Esophagus squamous epithelium (tissue), 5 donors: ENCODE measurements at regions not wholly inside any gene's neighbourhood (a gene's known extent, or its start where the extent isn't known, plus 50 kb on each side); places are given as distances from the start of the nearest gene placed in this dataset.

Experiments
- DNase-seq: peaks from one replicate; lab custom pipeline; 2025; lab: John Stamatoyannopoulos, UW
- H3K27ac ChIP-seq, 4 donors: fragments of 200-600 bp; sonication (generic); one replicate each; pipeline ENCODE4 v1.5.1; 2016 to 2019; ENCODE audit warnings: mild to moderate bottlenecking in 1 of 4
- H3K27me3 ChIP-seq, 4 donors: fragments of 200-600 bp; sonication (generic); 1 replicate in 3 of 4; 2 replicates in 1 of 4; pipeline versions ENCODE4 v1.5.1 to v1.6.0; 2017 to 2021; ENCODE audit warnings: antibody characterized with exemption in 1 of 4
- H3K36me3 ChIP-seq, 3 donors: fragments of 200-600 bp; sonication (generic); one replicate each; pipeline ENCODE4 v1.5.1; 2016 to 2019
- H3K4me1 ChIP-seq, 3 donors: fragments of 200-600 bp; sonication (generic); one replicate each; pipeline ENCODE4 v1.5.1; 2017 to 2019
- H3K4me3 ChIP-seq, 4 donors: fragments of 200-600 bp; sonication (generic); 1 replicate in 3 of 4; 2 replicates in 1 of 4; pipeline ENCODE4 v1.5.1; 2016 to 2019; ENCODE audit warnings: mild to moderate bottlenecking in 2 of 4, moderate library complexity in 1 of 4
- H3K9me3 ChIP-seq, 3 donors: fragments of 200-600 bp; sonication (generic); one replicate each; pipeline ENCODE4 v1.5.1; 2016 to 2019
- POLR2A ChIP-seq, 4 donors: fragments of 450-650 bp; IDR thresholded peaks; one replicate each; pipeline ENCODE4 v1.6.1; 2017; ENCODE audit warnings: antibody characterized with exemption in 4 of 4, mild to moderate bottlenecking in 4 of 4, moderate library complexity in 3 of 4
- WGBS, 2 donors: methylation state at CpG; one replicate each; pipeline ENCODE4 v1.1.5; 2018; 5-methylcytosine and 5-hydroxymethylcytosine counted together
- intact Hi-C: fragments of 100-400 bp; cut with DNase I; formaldehyde crosslinking; loops from one replicate; pipeline ENCODE4 v1.15.0; 2022
- TF ChIP-seq, protein P1 (sequence below), 6 experiments: fragments of 450-650 bp in 4 of 6; fragments of 200-600 bp in 2 of 6; sonication (generic) in 2 of 6; IDR thresholded peaks; one replicate each; pipeline ENCODE4 v1.5.1; 2016 to 2019; ENCODE audit warnings: antibody characterized with exemption in 6 of 6, mild to moderate bottlenecking in 4 of 6, moderate library complexity in 4 of 6
- donor health status: DM: yes; HTN: yes; CAD: no.

DNA sequence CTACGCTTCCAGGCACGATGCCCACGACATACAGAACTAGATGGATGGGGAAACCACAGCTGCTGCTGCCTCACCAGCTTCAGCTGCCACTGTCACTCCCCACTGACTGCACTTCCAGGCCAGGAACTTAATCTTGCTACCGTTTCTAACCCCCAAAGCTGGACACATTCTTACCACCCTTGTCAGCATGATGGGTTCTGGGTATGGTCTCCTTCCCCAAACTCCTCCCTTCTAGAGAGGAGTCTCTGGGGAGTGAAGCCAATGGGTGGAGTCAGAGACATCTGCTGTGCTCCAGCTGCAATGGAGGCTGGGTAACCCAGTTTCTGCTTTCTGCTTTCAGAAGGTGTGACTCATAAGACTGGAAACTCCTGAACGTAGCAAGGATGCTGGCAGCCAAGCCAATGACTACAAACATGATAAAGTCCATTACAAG is 87.0 kb upstream of the THY1 start:
- no peak for DNase-seq
- Histone ChIP-seq H3K27ac (peak overlapping the region in 2 of 4 donors; percentile 13 to 36), H3K36me3 (no peaks in the 10 kb centered on the region), H3K27me3 (peaks cover 0 to 24% (median 0%) of the 10 kb centered on the region in 4 donors), H3K4me1 (peaks cover 0 to 17% (median 5%) of the 10 kb centered on the region in 3 donors), H3K9me3 (no peaks in the 10 kb centered on the region), H3K4me3 (no peak overlapping the region)
- 8 to 15% methylated on average over 5 of the region's 5 CpGs for WGBS, 2 donors
- intact Hi-C loops: no loop called here
- TF ChIP-seq POLR2A (IDR thresholded peaks at IDR 0.05): no peak
- TF ChIP-seq, protein P1, sequence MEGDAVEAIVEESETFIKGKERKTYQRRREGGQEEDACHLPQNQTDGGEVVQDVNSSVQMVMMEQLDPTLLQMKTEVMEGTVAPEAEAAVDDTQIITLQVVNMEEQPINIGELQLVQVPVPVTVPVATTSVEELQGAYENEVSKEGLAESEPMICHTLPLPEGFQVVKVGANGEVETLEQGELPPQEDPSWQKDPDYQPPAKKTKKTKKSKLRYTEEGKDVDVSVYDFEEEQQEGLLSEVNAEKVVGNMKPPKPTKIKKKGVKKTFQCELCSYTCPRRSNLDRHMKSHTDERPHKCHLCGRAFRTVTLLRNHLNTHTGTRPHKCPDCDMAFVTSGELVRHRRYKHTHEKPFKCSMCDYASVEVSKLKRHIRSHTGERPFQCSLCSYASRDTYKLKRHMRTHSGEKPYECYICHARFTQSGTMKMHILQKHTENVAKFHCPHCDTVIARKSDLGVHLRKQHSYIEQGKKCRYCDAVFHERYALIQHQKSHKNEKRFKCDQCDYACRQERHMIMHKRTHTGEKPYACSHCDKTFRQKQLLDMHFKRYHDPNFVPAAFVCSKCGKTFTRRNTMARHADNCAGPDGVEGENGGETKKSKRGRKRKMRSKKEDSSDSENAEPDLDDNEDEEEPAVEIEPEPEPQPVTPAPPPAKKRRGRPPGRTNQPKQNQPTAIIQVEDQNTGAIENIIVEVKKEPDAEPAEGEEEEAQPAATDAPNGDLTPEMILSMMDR (IDR thresholded peaks at IDR 0.05): no peak

DNA sequence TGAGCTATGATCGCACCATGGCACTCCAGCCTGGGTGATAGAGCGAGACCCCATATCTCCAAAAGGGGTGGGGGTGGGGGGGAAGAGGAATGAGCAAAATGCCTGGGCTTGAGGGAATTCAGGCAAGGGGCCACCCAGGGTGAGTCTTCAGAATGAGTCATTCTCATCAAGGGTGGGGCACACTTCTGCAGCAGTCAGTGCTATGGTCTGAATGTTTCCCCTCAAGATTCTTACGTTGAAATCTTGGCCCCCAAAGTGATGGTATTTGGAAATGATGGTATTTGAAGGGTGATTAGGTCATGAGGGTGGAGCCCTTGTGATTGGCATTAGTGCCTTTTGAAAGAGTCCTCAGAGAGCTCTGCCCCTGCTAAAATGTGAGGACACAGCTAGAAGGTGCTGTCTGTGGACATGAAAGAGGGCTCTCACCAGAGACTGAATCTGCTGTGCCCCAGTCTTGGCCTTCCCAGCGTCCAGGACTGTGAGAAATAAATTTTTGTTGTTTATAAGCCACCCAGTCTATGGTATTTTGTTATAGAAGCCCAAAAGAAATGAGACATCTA is 86.4 kb upstream of the THY1 start:
- no peak overlapping the region for H3K4me3 ChIP-seq

DNA sequence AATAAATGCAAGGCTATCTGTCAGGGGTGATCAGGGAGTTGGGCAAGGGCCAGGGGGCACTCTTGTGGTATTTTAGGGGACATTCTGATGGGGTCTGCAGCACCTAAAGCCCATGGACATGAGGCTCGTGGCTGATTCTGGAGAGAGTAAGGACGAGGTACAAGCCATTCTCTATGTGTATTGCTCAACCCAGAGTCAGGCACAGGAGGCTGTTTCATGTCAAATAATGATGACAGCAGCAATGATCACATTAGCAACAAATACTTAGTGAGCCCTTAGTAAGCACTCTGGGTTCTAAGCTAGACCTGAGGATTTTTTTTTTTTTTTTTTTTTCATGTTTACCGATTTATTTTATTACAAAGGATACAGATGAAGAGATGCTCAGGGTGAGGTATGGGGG is 83.5 kb upstream of the THY1 start:
- no peaks in the 10 kb centered on the region for H3K9me3 ChIP-seq
- peak overlapping the region in 2 of 4 donors; percentile 6 to 34 for H3K27ac ChIP-seq
- intact Hi-C loops: no loop called here
- DNase-seq: no peak
- 64 to 83% methylated on average over 1 to 3 of the region's 3 CpGs for WGBS, 2 donors
- peaks cover 0 to 17% (median 5%) of the 10 kb centered on the region in 3 donors for H3K4me1 ChIP-seq
- peaks cover 0 to 6% (median 0%) of the 10 kb centered on the region in 4 donors for H3K27me3 ChIP-seq
- no peaks in the 10 kb centered on the region for H3K36me3 ChIP-seq
- TF ChIP-seq, protein P1 (IDR thresholded peaks at IDR 0.05): no peak
- no peak for TF ChIP-seq POLR2A (IDR thresholded peaks at IDR 0.05)
- H3K4me3 ChIP-seq: no peak overlapping the region

More for the DNA sequence above, 86.4 kb upstream of the THY1 start:
- WGBS, 2 donors: 22 to 53% methylated on average over 1 to 3 of the region's 4 CpGs
- no peak for TF ChIP-seq POLR2A (IDR thresholded peaks at IDR 0.05)
- TF ChIP-seq, protein P1 (IDR thresholded peaks at IDR 0.05): no peak
- H3K27me3 ChIP-seq: peaks cover 0 to 24% (median 0%) of the 10 kb centered on the region in 4 donors
- no peaks in the 10 kb centered on the region for H3K36me3 ChIP-seq
- no peak for DNase-seq
- intact Hi-C loops: no loop called here
- H3K9me3 ChIP-seq: no peaks in the 10 kb centered on the region
- H3K27ac ChIP-seq: peak overlapping the region in 3 of 4 donors; percentile 13 to 36 (median 28)
- H3K4me1 ChIP-seq: peaks cover 0 to 17% (median 5%) of the 10 kb centered on the region in 3 donors

DNA sequence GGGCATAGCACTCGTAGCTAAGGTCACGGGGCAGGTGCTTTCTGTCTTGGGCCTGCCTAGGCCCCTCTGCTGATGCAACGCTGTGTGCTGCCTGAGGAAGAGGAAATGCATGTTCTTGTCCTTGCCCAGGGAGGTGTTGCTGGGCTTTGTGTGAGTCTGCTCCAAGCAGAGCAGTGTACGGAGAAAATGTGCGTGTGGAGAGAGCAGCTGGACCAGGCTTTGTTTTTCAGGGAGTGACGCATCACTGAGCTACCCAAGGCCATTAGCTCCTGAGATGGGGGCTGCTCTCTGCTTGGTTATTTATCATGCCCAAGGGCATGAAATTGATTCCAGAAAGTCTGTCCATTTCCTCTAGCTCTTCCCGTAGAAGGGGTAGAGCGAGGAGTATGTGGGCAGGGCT is 82.9 kb upstream of the THY1 start:
- no peaks in the 10 kb centered on the region for H3K36me3 ChIP-seq
- WGBS, 2 donors: 71 to 87% methylated on average over 5 to 7 of the region's 8 CpGs
- peaks cover 0 to 5% (median 0%) of the 10 kb centered on the region in 4 donors for H3K27me3 ChIP-seq
- H3K4me3 ChIP-seq: no peak overlapping the region
- H3K4me1 ChIP-seq: peaks cover 0 to 17% (median 5%) of the 10 kb centered on the region in 3 donors
- intact Hi-C loops: no loop called here
- TF ChIP-seq, protein P1 (IDR thresholded peaks at IDR 0.05): no peak
- TF ChIP-seq POLR2A (IDR thresholded peaks at IDR 0.05): no peak
- H3K27ac ChIP-seq: peak overlapping the region in 1 of 4 donors; percentile 6
- no peaks in the 10 kb centered on the region for H3K9me3 ChIP-seq
- no peak for DNase-seq

DNA sequence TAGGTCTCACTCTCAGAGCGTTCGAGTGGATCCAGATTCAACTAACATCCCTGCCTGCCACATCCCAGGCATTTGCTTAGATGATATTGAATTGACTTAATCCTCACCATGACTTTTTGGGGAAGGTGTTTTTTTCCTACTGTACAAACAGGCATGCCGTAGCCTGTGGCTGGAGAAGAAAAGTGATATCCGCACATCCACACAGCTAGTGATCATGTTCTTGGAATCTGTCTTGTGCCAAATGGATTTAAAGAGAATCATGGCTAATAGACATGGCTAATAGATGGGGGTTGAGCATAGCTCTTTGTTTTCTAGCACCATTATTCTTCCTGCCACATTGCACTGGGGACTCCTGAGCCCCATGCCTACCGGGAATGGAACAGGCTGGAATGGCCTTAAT is 82.1 kb upstream of the THY1 start:
- DNase-seq: no peak
- Histone ChIP-seq H3K27ac (no peak overlapping the region), H3K27me3 (peaks cover 0 to 7% (median 0%) of the 10 kb centered on the region in 4 donors), H3K9me3 (no peaks in the 10 kb centered on the region), H3K36me3 (no peaks in the 10 kb centered on the region), H3K4me3 (no peak overlapping the region), H3K4me1 (peaks cover 0 to 12% (median 5%) of the 10 kb centered on the region in 3 donors)
- TF ChIP-seq, protein P1 (IDR thresholded peaks at IDR 0.05): no peak
- no peak for TF ChIP-seq POLR2A (IDR thresholded peaks at IDR 0.05)
- intact Hi-C loops: no loop called here
- 58 to 62% methylated on average over 5 of the region's 5 CpGs for WGBS, 2 donors
